IMR-90 (cell line): ENCODE measurements at regions not wholly inside any gene's neighbourhood (a gene's known extent, or its start where the extent isn't known, plus 50 kb on each side); places are given as distances from the start of the nearest gene placed in this dataset.

ENCODE experiments used
- BHLHE40 ChIP-seq: fragments of 150-350 bp; IDR thresholded peaks from 2 replicates; pipeline ENCODE4 v1.6.1; 2016; ENCODE audit warnings: mild to moderate bottlenecking, low read depth, low read length
- CEBPB ChIP-seq: IDR thresholded peaks from 2 replicates; pipeline ENCODE4 v1.6.1; 2012; ENCODE audit warnings: low read depth, low read length, improper control_type of control experiment
- CHD1 ChIP-seq: IDR thresholded peaks from 2 replicates; pipeline ENCODE4 v1.6.1; 2012; ENCODE audit warnings: low read depth, low read length, improper control_type of control experiment
- CTCF ChIP-seq: conservative IDR thresholded peaks from 2 replicates; pipeline ENCODE4 v1.5.1; 2012; ENCODE audit warnings: mild to moderate bottlenecking, low read depth, low read length, improper control_type of control experiment
- ELK1 ChIP-seq: fragments of 150-350 bp; IDR thresholded peaks from 2 replicates; pipeline ENCODE4 v1.6.1; 2016; ENCODE audit warnings: low read depth, mild to moderate bottlenecking, low read length, moderate library complexity, borderline replicate concordance
- MAFK ChIP-seq: IDR thresholded peaks from 2 replicates; pipeline ENCODE4 v1.6.1; 2012; ENCODE audit warnings: low read depth, low read length, improper control_type of control experiment
- MAZ ChIP-seq: IDR thresholded peaks from 2 replicates; pipeline ENCODE4 v1.6.1; 2012; ENCODE audit warnings: low read depth, mild to moderate bottlenecking, low read length, improper control_type of control experiment, moderate library complexity, borderline replicate concordance
- MXI1 ChIP-seq: IDR thresholded peaks from 2 replicates; pipeline ENCODE4 v1.6.1; 2012; ENCODE audit warnings: low read depth, mild to moderate bottlenecking, low read length, moderate library complexity, borderline replicate concordance
- POLR2A ChIP-seq: IDR thresholded peaks from 2 replicates; pipeline ENCODE4 v1.6.1; 2012; ENCODE audit warnings: mild to moderate bottlenecking, low read depth, low read length
- RAD21 ChIP-seq: IDR thresholded peaks from 2 replicates; pipeline ENCODE4 v1.6.1; 2012; ENCODE audit warnings: low read length, improper control_type of control experiment
- RCOR1 ChIP-seq: IDR thresholded peaks from 2 replicates; pipeline ENCODE4 v1.6.1; 2012; ENCODE audit warnings: mild to moderate bottlenecking, low read length, improper control_type of control experiment; ENCODE audit not compliant: insufficient replicate concordance
- RFX5 ChIP-seq: IDR thresholded peaks from 2 replicates; pipeline ENCODE4 v1.8.0; 2012; ENCODE audit warnings: low read depth, mild to moderate bottlenecking, low read length, moderate library complexity
- SMC3 ChIP-seq: fragments of 150-350 bp; IDR thresholded peaks from 2 replicates; pipeline ENCODE4 v1.6.1; 2016; ENCODE audit warnings: low read depth, mild to moderate bottlenecking, antibody characterized with exemption, low read length, moderate library complexity
- USF2 ChIP-seq: fragments of 150-350 bp; IDR thresholded peaks from 2 replicates; pipeline ENCODE4 v1.6.1; 2017; ENCODE audit warnings: mild to moderate bottlenecking, antibody characterized with exemption, low read length, low read depth

- TF ChIP-seq USF2 (no peak), RCOR1 (no peak), RFX5 (no peak), BHLHE40 (no peak), CTCF (no peak), POLR2A (no peak), CEBPB (no peak), RAD21 (no peak), CHD1 (no peak), SMC3 (no peak), MXI1 (no peak), MAFK (no peak), MAZ (no peak), ELK1 (no peak)
Measured at GRCh38 chr5:56676091-56676768, 139.1 kb upstream of the MAP3K1 start.
